OCI-LY7 (cell line): ENCODE measurements at regions not wholly inside any gene's neighbourhood (a gene's known extent, or its start where the extent isn't known, plus 50 kb on each side); places are given as distances from the start of the nearest gene placed in this dataset.

ENCODE experiments used
- BruUV-seq: library from RNA; stranded (reverse); fragments of 400-500 nt; replicated peaks from 2 replicates; lab custom pipeline; 2021; lab: Mats Ljungman, UMichigan
- CTCF ChIA-PET: fragments of 300-600 bp; sonication (Branson Sonifier 250); formaldehyde crosslinking; loops from one replicate; lab custom pipeline; 2022; ENCODE audit warnings: antibody characterized with exemption; ENCODE audit not compliant: unreplicated experiment; lab: Charles Lee
- POLR2A ChIA-PET: fragments of 300-600 bp; sonication (Branson Sonifier 250); formaldehyde crosslinking; loops from one replicate; lab custom pipeline; 2022; ENCODE audit warnings: antibody characterized with exemption; lab: Charles Lee
- DNase-seq: peaks from one replicate; pipeline ENCODE4 v3.0.0-alpha.2; 2015; ENCODE audit warnings: low spot score
- H2AFZ ChIP-seq: fragments of 200-600 bp; sonication (generic), shearing (Covaris generic); 2 replicates; pipeline ENCODE4 v1.6.1; 2014; ENCODE audit warnings: mild to moderate bottlenecking, antibody characterized with exemption, low read length, moderate library complexity
- H3K27ac ChIP-seq: fragments of 200-600 bp; sonication (generic); 2 replicates; pipeline ENCODE4 v1.5.1; 2014; ENCODE audit warnings: mixed run types, low read depth, mild to moderate bottlenecking, moderate library complexity, low read length, inconsistent platforms; ENCODE audit not compliant: poor library complexity, severe bottlenecking
- H3K36me3 ChIP-seq: fragments of 200-600 bp; sonication (generic); 2 replicates; pipeline ENCODE4 v1.6.1; 2014; ENCODE audit warnings: mild to moderate bottlenecking, antibody characterized with exemption, low read length, moderate library complexity, mixed read lengths; ENCODE audit not compliant: insufficient read depth
- H3K4me1 ChIP-seq: fragments of 200-600 bp; sonication (generic); 2 replicates; pipeline ENCODE4 v1.5.1; 2014; ENCODE audit warnings: mild to moderate bottlenecking, low read length; ENCODE audit not compliant: insufficient read depth, poor library complexity, severe bottlenecking
- H3K4me2 ChIP-seq: fragments of 200-600 bp; sonication (generic); 2 replicates; pipeline ENCODE4 v1.6.1; 2014; ENCODE audit warnings: mild to moderate bottlenecking, low read length
- H3K4me3 ChIP-seq: fragments of 200-600 bp; sonication (generic); 2 replicates; pipeline ENCODE4 v1.5.1; 2014; ENCODE audit warnings: mild to moderate bottlenecking, low read depth, low read length; ENCODE audit not compliant: poor library complexity, severe bottlenecking
- H3K79me2 ChIP-seq: fragments of 200-600 bp; sonication (generic); 2 replicates; pipeline ENCODE4 v1.6.1; 2016; ENCODE audit warnings: low read depth, mild to moderate bottlenecking, low read length, moderate library complexity, mixed read lengths; ENCODE audit not compliant: insufficient read depth
- H3K9me2 ChIP-seq: fragments of 200-600 bp; sonication (generic); 2 replicates; pipeline ENCODE4 v1.6.1; 2016; ENCODE audit warnings: mild to moderate bottlenecking, low read length, mixed read lengths; ENCODE audit not compliant: insufficient read depth
- H3K9me3 ChIP-seq: fragments of 200-600 bp; sonication (generic); 2 replicates; pipeline ENCODE4 v1.6.1; 2014; ENCODE audit warnings: mild to moderate bottlenecking, mixed run types, low read length, mixed read lengths
- H4K20me1 ChIP-seq: fragments of 200-600 bp; sonication (generic); 2 replicates; pipeline ENCODE4 v1.6.1; 2014; ENCODE audit warnings: mild to moderate bottlenecking, antibody characterized with exemption, low read length, moderate library complexity, mixed read lengths; ENCODE audit not compliant: insufficient read depth
- EZH2phosphoT487 ChIP-seq: fragments of 200-600 bp; sonication (generic); IDR thresholded peaks from 2 replicates; pipeline ENCODE4 v1.6.1; 2018; ENCODE audit warnings: low read depth, borderline replicate concordance, mild to moderate bottlenecking, mixed run types, antibody characterized with exemption, low read length, moderate library complexity, mixed read lengths
- intact Hi-C: fragments of 100-400 bp; cut with micrococcal nuclease; formaldehyde crosslinking; loops from one replicate; pipeline ENCODE4 v1.10.0; 2022; ENCODE audit not compliant: unreplicated experiment
- TF ChIP-seq, protein P1 (sequence below): fragments of 200-600 bp; sonication (generic); conservative IDR thresholded peaks from 2 replicates; pipeline ENCODE4 v1.5.1; 2014; ENCODE audit warnings: mild to moderate bottlenecking, antibody characterized with exemption, low read length, moderate library complexity, mixed read lengths

DNA sequence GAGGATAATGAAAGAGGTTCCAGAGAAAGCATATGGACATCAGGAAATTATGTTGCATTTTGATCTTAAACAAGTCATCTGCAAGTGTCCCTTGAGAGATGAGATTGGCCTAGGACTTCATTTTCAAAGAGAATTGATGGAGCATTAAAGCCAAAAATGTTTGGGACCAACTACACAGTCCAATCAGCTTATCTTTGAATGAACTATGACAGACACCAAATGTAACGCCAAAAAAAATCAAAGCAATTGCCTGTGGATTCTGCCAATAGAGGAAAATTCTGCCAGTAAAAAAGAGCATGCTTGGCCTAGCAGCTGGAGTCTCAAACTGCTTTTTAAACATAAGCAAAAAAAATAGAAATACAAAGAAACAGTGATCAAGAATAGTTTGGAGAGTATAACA is 594.5 kb upstream of the CHAC2 start:
- intact Hi-C loops, result no loop called here
- BruUV-seq, result no TSS peak

DNA sequence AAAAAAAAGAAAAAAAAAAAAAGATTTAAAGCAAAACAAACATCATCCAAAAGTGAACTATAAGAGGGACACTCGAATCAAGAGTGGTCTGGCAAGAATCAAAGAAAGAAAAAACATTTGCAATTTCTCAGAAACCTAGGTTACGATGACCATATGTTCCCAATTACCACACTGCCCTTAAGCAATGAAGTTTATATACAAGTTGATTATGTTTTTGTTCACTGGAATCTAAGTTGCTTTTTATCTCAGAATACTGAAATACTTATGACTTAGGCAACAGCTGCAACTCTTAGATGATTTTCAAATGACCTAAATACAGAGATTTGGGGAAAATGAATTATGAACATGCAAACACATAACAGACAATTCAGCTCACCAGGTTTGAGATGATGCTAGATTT is 597.1 kb upstream of the CHAC2 start:
- Histone ChIP-seq H3K4me1 (no peaks in the 10 kb centered on the region), H3K9me3 (no peaks in the 10 kb centered on the region), H3K79me2 (no peaks in the 10 kb centered on the region), H4K20me1 (no peaks in the 10 kb centered on the region), H3K27ac (no peak overlapping the region), H3K4me2 (no peak overlapping the region), H3K36me3 (no peaks in the 10 kb centered on the region), H3K9me2 (no peaks in the 10 kb centered on the region), H3K4me3 (no peak overlapping the region), H2AFZ (no peak overlapping the region)
- no peak for DNase-seq
- TF ChIP-seq, protein P1, sequence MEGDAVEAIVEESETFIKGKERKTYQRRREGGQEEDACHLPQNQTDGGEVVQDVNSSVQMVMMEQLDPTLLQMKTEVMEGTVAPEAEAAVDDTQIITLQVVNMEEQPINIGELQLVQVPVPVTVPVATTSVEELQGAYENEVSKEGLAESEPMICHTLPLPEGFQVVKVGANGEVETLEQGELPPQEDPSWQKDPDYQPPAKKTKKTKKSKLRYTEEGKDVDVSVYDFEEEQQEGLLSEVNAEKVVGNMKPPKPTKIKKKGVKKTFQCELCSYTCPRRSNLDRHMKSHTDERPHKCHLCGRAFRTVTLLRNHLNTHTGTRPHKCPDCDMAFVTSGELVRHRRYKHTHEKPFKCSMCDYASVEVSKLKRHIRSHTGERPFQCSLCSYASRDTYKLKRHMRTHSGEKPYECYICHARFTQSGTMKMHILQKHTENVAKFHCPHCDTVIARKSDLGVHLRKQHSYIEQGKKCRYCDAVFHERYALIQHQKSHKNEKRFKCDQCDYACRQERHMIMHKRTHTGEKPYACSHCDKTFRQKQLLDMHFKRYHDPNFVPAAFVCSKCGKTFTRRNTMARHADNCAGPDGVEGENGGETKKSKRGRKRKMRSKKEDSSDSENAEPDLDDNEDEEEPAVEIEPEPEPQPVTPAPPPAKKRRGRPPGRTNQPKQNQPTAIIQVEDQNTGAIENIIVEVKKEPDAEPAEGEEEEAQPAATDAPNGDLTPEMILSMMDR, result no peak
- no peak for TF ChIP-seq EZH2phosphoT487
- POLR2A ChIA-PET, result no interaction called here
- BruUV-seq, result no TSS peak
- intact Hi-C loops, result no loop called here
- CTCF ChIA-PET, result no interaction called here

More for the DNA sequence above, 594.5 kb upstream of the CHAC2 start:
- CTCF ChIA-PET, result no interaction called here
- no peak for DNase-seq
- TF ChIP-seq, protein P1, result no peak
- no peak for TF ChIP-seq EZH2phosphoT487
- no peaks in the 10 kb centered on the region for H3K9me2 ChIP-seq
- H3K9me3 ChIP-seq, result no peaks in the 10 kb centered on the region
- no peak overlapping the region for H2AFZ ChIP-seq
- H3K27ac ChIP-seq, result no peak overlapping the region
- no peak overlapping the region for H3K4me3 ChIP-seq
- H4K20me1 ChIP-seq, result no peaks in the 10 kb centered on the region
- H3K4me2 ChIP-seq, result no peak overlapping the region
- H3K4me1 ChIP-seq, result no peaks in the 10 kb centered on the region
- POLR2A ChIA-PET, result no interaction called here
- H3K79me2 ChIP-seq, result no peaks in the 10 kb centered on the region
- H3K36me3 ChIP-seq, result no peaks in the 10 kb centered on the region

DNA sequence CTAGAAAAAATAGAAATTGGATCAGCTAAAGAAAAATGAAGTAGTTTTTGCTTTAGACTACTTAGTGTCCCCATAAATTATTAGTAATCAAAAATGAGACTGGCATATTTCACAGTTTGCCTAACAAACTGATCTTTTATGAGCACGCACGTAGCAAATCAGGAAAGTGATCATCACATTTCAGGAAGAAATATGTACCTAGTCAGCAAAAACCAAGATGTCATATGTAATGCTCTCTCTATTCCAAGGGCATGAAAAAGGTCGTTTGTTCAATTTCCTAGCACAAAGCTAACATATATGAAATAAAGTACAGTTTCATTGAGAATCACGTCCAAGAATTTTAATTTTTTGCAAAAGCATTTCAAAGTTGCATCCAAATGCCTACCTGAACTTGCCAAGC is 600.4 kb upstream of the CHAC2 start:
- no peaks in the 10 kb centered on the region for H3K9me3 ChIP-seq
- no peaks in the 10 kb centered on the region for H3K36me3 ChIP-seq
- no peak overlapping the region for H3K4me3 ChIP-seq
- no peak for DNase-seq
- no TSS peak for BruUV-seq
- H3K9me2 ChIP-seq, result no peaks in the 10 kb centered on the region
- no peak overlapping the region for H3K27ac ChIP-seq
- H4K20me1 ChIP-seq, result no peaks in the 10 kb centered on the region
- intact Hi-C loops, result no loop called here
- ChIA-PET POLR2A (no interaction called here), CTCF (no interaction called here)
- no peaks in the 10 kb centered on the region for H3K79me2 ChIP-seq
- TF ChIP-seq EZH2phosphoT487, result no peak
- TF ChIP-seq, protein P1, result no peak
- no peak overlapping the region for H3K4me2 ChIP-seq
- H2AFZ ChIP-seq, result no peak overlapping the region
- no peaks in the 10 kb centered on the region for H3K4me1 ChIP-seq
